DMS153 treated with DMSO at 0.1 percent for 48 hours (cell line): ENCODE measurements at regions not wholly inside any gene's neighbourhood (a gene's known extent, or its start where the extent isn't known, plus 50 kb on each side); places are given as distances from the start of the nearest gene placed in this dataset.

Experiments used
- DNase-seq: peaks from one replicate; lab custom pipeline; 2025; ENCODE audit not compliant: unreplicated experiment; lab: John Stamatoyannopoulos, UW

DNA sequence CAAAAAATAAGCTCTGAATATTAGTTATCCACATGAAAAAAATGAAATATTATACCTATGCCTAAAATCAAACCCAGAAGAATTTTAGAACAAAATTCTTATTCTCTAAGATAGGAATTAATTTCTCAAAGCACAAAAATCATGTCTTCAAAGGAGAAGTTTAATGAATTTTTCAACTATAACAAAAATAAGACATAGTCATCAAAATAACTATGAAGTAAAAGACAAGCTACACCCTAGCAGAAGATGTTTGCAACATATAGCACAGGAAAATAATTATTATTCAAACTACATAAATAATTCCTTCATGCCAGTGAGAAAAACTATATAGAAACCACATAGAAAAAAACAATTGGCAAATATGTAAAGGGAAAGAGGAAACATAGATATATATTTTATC, 1203.6 kb upstream of the GJE1 start:
- DNase-seq, result no peak

DNA sequence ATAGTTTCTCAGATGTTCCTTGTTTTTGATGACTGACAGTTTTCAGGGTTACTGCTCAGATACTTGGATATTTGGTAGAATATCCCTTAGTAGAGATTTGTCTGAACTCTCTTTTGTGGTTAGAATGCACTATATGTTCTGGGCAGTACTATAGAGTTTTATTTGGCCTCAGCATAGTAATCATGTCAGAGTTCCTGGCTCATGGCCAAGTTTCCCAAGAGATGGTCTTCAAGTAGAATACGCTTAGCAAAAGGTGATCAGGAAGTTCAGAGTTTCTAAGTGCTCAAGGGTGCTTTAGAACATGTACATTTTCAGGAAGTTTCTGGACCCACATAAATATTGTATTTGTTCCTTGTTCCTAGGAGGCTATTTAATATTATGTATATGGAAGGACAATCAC, 1209.7 kb upstream of the GJE1 start:
- no peak for DNase-seq

DNA sequence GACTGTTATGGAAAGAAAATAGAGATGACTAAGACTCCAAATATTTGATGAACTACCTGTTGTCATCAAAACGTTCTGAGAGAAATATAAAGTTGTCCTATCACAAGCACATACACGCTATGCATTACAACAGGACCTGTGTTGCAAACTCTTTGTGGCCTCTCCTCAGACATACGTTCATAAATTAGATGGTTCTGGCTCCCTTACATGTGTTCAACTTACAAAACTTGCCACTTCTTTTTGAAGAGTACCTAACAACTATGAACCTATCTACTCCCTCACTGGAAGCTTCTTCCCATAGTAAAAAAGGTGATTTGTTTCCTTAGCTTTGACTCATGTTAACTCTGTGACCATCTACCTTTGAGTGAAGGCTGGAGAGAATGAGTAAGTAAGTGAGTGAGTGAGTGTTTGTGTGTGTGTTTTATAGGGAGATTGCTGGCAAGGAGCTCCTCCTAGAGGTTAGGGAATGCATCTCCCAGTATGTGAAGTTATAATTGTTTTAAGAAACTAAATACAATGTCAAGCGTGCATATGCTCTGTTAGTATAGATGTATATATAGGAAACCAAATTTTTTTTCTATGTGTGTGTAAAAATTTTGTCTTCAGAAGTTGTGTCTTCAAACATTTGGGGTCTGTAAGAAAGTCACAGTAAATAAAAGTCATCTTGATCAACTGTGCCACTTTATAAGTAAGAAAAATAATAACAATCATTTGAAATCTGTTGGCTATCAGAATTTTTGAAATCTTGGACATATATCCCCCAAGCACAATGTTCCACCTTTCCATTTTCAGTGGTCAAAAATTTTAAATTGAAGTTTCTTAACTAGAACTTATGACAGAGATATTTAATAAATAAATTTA, 1211.1 kb upstream of the GJE1 start:
- no peak for DNase-seq

DNA sequence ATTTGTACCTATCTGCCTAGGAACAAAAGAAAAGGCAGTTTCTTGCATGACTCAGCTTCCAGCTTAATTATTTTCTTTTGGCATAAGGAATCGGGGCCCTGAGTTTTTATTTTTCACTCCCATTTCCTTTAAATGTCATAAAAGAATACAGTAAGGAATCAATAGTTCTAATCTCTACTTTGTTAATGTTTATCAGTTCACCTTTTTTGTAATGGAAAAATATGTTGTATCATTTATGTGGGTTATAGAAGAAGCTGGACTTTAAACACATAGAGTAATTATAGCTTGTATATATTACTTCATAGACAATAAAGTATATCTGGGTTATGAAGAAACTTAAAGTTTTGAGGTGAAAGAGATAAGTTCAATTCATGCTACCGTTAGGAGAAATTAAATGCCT, 1214.8 kb upstream of the GJE1 start:
- no peak for DNase-seq

DNA sequence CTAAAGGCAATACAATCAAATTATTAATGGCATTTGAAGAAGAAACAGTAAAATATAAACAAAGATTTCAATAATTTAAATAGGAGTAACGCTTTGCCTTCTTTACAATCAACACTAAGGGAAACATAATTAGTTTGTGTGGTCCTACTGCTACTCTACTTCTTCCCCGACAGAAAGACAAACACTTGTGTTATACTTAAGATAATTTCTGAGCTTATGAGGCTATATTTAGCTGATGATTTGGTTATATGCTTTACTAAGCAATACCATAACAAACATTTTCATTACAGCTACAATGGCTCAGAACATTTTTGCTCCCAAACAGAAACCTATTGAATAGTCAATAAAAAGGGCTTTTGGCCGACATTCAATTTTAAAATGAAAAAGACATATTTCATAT, 1217.2 kb upstream of the GJE1 start:
- peak; percentile 63 for DNase-seq

DNA sequence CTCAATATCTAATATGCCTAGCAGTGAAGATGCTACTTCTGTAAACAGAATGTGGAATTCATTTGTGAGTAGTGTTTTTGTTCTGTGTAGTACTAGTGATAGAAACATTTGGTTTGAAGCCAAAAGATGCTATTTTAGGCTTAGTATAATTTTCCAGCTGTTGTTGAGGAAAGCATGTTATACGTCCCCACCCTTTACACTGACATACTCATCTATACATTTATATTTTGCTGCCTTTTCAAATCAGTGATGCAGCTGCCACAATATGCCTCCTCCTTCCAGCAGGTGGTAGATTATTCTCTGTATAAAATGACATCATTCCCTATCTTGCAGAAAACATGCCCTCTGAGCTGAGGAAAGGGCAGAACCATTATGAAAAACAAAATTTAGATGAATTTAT, 1217.6 kb upstream of the GJE1 start:
- peak; percentile 63 for DNase-seq

DNA sequence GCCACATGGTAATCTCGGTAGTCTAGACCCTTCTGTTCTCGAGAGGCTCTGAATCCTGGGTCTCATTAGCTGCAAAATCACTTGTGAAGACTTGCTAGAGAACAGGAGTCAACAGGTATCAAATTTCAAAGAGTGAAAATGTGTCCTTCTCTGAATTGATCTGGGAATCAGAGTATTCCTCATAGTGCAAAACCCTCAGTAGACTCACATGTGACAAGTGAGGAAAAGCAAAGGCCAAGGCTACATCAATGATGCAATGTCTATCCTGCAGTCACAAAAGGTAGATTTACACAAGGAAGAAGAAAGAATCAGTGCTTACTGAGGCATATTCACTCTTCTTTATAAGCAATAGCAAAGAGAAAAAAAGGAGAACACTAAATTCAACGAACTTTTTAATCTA, 1220.0 kb upstream of the GJE1 start:
- no peak for DNase-seq

DNA sequence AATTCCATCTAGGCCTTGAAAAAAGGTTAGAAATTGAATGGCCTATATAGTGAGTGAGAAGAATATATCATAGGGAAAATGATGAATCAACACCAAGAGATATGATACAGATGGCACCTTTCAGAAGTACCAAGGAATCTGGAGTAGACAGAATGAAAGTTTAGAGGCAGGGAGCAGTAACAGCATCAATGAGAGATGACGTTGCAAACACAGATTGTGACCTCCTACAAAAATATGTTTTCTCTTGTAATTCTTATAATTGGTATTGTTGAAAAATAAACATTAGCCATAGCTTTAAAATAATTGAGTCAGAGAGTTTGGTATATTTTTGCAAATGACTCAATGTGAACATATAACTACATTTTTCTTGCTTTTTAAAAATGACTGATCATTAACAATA, 1223.1 kb upstream of the GJE1 start:
- DNase-seq, result no peak

DNA sequence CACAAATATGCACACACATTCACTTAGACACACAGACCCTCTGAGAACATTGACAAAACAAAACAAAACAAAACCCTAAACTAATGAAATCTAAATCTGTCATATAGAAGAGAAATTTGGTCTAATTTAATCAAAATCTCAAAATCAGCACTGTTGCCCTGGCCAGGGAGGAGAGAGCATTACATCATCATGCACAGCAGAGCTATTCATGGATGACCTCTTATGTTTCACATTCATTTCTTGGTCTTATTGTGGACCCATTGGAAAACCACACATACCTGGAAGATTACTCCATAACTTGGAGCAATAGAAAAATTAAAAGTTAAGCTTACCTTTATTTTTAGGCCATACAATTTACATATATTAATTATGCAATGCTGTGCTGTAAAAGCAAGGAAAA, 1223.6 kb upstream of the GJE1 start:
- DNase-seq, result no peak

DNA sequence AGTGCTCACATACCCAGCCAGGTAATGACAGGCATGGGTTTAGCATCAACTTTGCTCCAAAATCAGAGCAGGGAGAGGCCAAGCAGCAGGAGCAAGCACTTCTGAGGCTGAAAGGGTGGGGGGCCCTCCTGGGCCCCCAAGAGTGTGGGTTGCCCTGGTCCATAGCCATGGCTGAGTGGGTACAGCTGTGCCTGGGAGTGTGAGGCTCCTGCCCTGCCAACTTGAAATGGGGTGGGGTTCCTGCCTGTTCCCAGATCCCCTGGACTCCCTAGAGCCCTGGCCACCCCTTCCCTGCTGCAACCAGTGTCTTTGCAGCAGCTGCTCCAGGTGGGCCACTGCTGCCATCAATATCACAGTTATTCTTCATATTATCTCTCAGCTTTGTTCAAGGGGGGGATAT, 1224.2 kb upstream of the GJE1 start:
- no peak for DNase-seq

DNA sequence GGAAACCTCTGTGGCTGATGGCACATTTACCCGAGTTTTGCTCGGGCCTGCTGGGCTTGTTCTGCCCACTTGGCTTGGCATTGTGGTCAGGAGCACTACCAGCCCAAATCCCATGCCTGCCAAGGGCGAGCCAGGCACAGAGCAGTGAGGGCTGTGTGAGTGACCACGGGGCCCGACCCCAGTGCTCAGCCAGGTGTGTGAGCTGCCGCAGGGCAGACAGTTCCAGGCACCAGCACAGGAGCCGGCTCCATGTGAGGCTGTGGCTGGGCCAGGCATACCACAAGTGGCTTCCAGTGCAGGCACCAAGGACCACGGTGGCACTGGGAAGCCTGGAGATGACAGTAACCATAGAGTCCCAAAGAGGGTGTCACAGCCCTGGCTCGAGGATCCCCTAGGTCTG, 1225.5 kb upstream of the GJE1 start:
- no peak for DNase-seq

DNA sequence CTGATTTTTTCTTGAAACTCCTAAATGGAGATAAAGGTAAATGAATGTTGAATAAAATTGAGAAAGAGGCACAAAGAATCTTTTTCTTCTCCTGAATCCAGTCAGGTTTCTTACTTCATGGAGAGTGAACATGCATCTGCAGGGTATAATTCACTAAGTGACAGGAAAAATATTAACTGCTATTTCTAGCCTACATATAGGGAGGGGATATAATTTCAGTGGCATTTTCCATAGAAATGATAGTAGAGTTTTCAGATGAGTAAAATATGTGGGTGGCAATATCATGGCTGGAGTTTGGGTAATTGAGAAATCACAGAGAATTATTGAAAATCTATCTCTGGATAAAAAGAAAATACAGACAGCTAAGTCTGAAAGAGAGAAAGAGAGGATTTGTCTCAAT, 1227.0 kb upstream of the GJE1 start:
- DNase-seq, result no peak

DNA sequence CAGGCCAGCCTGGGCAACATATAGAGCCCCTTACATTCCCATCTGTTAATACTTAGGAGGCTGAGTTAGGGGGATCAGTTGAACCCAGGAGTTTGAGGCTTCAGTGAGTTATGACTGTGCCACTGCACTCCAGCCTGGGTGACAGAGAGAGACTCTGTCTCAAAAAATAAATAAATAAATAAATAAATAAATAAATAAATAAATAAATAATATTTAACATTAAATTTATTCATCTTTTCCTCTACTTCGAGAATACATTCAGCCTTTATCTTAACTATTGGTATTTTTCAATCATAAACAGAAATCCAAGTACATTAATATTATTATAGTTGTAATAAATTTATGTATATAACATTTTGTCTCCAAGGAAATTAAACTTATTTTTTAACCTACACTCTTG, 1227.7 kb upstream of the GJE1 start:
- DNase-seq, result no peak

DNA sequence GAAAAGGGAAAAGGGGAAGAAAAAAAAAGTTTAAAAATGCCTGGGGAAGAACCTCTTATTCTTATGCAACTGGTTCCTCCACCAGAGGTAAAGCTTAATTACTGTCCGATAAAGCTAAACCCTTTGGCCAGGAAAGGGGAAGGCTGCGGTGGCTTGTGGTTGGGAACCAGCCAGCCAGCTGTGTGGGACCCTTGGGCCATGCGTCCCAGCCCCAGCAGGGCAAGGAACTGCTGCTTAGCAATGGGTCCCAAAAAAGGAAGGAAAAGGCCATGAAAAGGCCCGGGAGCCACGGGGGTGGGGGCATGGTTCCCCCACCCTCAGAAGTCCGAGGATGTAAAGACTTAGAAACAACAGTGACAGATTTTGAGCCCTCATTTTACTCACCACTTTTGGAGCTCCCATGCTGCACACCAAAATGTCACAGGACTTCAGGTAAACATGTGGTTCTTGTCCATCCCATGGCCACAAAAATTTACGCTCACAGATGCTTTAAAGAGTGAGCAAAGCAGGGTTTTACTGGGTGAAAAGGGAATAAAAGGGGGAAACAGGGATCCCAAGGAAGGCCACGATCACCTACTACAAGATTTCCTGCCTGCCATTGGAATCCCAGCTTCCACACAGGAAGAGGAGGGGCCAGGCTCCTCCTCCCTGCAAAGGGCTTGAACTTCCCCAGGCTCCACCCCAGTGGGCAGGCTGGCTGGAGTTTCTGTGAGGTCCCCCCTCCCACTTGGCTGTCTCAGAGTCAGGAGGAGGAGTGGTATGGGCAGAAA, 1234.7 kb upstream of the GJE1 start:
- no peak for DNase-seq

DNA sequence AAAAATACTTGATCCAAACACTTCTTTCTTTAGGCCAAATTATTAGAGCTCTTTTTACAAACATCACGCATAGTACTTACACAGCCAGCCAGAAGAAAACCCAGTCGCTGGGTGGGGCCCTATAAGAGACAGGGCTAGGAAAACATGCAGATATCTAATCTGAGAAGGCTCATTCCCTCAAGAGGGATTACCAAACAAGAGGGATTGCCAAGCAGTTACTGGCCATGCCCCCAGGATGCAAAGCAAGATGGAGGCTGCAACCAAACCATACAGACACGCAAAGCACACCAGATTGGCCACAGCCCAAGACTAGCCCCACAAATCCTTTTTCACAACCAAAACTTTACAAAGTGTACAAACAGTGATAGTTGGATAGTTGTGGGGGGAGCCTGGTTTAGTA, 1235.4 kb upstream of the GJE1 start:
- DNase-seq, result no peak

DNA sequence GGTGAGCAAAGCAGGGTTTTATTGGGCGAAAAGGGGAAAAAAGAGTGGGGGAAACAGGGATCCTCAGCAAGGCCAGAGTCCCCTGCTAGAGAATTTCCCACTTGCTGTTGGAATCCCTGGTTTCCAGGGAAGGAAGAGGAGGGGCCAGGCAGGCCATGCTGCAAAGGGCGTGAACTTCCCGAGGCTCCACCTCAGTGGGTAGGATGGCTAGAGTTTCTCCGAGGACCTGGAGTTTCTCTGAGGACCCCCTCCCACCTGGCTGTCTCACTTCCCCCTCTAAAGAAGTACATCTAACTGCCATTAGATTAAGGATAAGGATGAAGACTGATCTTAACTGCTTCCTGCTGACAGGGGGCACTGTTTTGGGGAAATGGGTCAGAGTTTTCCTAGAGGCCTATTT, 1239.3 kb upstream of the GJE1 start:
- no peak for DNase-seq

DNA sequence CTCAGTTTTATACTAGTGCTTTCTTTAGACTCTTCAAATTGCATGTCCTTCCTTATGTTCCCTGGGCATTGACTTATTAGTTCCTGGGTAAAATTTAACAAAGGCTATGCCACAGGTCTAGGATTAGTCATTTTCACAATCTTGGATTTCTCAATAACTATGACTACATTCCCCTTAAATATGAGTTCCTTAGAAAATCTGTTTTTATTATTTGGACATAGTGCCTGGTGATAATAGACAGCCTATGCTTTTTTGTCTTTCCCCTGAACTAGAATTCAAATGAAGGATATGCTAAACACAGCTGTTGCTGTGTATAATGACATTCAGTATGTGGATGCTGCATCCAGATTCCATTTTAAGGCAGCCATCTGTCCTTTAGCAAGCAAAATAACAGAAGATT, 1252.8 kb upstream of the GJE1 start:
- DNase-seq, result no peak

DNA sequence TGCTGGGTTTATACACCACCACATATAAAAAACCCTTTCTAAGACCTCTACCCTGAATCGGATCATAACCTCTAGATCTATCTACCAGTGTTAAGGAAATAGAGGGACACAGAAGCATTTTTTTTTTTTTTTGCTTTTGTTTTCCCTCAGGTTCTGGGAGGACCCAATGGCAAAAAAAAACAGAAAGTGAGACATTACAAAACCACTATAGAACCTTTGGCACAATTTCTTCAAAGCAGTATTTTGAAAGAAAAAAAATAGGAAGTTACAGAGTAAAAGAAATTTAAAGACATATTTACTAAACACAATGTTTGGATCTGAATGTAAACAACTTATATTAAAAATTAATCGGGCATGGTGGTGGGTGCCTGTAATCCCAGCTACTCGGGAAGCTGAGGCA, 1258.7 kb upstream of the GJE1 start:
- no peak for DNase-seq

DNA sequence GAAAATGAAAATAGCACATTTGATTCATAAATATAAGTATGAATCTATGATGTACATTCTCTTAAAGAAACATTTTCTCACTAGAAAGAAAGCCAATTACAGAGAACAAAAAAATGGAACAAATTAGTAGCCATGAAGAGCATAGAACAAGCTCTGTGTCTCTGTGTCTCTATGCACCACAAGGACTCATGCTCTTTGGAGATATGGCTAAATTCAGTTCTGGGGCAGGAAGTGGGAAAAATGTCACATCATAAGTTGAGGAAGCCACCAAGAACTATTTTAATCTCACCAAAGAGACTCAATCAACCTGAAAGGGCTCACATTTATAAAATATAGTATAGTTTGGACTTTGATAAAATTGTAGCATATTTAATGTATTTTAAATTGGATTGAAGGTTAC, 1259.8 kb upstream of the GJE1 start:
- DNase-seq, result no peak

DNA sequence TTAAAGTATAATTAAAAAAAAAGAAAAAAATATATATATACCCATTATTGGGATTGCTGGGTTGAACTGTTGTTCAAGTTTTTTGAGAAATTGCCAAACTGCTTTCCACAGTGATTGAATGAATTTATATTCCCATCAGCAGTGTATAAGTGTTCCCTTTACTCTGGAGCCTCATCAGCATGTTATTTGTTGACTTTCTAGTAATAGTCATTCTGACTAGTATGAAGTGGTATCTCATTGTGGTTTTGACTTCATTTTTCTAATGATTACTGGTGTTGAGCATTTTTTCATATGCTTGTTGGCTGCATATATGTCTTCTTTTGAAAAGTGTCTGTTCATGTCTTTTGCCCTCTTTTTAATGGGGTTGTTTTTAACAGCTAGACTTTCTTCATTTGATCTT, 1260.8 kb upstream of the GJE1 start:
- no peak for DNase-seq

DNA sequence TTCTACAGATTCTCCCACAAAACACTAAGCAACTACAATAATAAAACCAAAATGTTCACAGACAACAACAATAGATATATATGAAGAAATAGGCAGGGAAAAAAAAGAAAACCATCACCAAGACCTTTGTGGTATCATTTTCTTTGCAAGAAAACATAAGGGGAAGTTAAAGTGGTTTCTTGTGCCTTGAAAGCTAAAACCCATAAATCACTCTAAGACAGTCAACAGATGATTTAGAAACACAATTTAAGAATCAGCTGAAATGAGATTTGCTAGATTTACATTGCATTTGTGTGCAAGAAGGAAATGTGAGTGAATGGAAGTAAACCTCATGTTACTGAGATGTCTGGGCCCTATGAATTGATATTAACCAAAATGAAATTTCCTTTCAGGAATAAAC, 1265.4 kb upstream of the GJE1 start:
- DNase-seq, result no peak

DNA sequence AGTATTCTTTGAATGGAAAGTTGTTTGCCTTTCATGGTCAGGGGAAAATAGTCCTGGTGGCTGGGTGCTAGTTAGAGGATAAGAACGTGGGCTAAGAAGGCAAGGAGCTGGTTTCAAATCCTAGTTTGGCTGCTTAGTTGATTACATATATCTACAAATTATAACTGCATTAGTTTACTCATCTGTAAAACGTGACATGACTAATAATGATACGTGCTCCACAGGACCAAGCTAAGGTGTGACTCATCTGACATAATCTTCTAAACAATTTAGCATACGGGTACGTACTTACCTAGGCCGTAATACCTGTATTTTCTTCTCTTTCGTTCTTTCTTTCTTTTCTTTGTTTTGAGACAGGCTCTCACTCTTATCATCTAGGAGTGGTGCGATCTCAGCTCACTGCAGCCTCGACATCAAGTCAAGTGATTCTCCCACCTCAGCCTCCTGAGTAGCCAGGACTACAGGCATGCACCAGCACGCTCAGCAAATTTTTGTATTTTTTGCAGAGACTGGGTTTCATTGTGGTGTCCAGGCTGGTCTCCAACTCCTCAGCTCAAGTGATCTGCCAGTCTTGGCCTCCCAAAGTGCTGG, 1274.2 kb upstream of the GJE1 start:
- DNase-seq, result no peak
